ENCODE measurements at regions not wholly inside any gene's neighbourhood (a gene's known extent, or its start where the extent isn't known, plus 50 kb on each side); places are given as distances from the start of the nearest gene placed in this dataset.
A peak's percentile ranks its signal among the peaks of the same experiment; 100 is the strongest.

DNA sequence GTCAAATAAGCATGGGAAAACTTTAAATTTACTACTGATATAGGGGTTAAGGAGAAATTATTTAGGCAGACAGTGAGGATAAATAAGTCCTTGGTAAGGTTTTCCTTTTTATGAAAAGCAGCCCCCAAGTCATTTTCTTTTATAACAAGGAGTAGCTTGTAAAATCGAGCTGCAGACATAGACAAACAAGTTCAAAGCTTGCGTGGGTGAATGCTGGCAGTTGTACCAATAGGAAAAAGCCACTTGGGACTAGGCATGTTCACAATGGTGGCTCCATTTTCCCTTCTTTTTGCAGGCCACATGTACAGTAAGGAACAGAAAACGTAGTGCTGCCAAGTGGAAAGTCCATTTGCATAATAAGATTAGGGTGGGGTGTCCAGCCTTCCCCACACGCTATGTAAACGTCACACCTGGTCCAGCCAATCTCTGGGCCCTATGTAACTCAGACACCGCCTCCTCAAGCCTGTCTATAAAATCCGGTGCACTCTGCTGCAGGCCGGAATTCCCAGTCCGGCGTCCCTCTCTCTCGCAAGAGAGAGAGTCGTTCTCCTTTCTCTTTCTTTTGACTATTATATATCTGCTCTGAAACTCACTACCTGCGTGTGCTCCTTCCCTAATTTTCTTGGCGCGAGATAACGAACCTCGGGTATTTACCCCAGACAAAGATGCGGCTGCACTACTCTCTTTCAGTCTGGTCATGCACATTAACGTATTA lies 217.1 kb upstream of the MAN1A1 start (continued):
- TF ChIP-seq, protein P1, sequence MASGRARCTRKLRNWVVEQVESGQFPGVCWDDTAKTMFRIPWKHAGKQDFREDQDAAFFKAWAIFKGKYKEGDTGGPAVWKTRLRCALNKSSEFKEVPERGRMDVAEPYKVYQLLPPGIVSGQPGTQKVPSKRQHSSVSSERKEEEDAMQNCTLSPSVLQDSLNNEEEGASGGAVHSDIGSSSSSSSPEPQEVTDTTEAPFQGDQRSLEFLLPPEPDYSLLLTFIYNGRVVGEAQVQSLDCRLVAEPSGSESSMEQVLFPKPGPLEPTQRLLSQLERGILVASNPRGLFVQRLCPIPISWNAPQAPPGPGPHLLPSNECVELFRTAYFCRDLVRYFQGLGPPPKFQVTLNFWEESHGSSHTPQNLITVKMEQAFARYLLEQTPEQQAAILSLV (tag; IDR thresholded peaks at IDR 0.05), result no peak
- TF ChIP-seq ZFP36 (IDR thresholded peaks at IDR 0.05; ENCODE audit: low read depth, low read length, partially characterized antibody), result no peak
- TF ChIP-seq STAT5A (IDR thresholded peaks at IDR 0.05; ENCODE audit: borderline replicate concordance, low read length), result no peak
- TF ChIP-seq DDX20 (tag; IDR thresholded peaks at IDR 0.05; ENCODE audit: low read depth), result no peak
- TF ChIP-seq KDM4B (IDR thresholded peaks at IDR 0.05; ENCODE audit: borderline replicate concordance in 2 of 2, low read depth in 1 of 2), result no peak
- no peak for TF ChIP-seq ZNF785 (CRISPR knock-in tag; IDR thresholded peaks at IDR 0.05)
- no peak for TF ChIP-seq ESRRB (CRISPR knock-in tag; IDR thresholded peaks at IDR 0.05; ENCODE audit: borderline replicate concordance)
- TF ChIP-seq PCBP1 (IDR thresholded peaks at IDR 0.05; ENCODE audit: low read depth, low read length, poor library complexity, severe bottlenecking), result no peak
- no peak for TF ChIP-seq ZNF274 (IDR thresholded peaks at IDR 0.05; ENCODE audit: borderline replicate concordance, low read depth, low read length)
- 0 out of 2 replicates have a peak, but pooled peaks have one; percentile 46 for TF ChIP-seq SMARCA4 (IDR thresholded peaks at IDR 0.05)
- TF ChIP-seq ZNF347 (CRISPR knock-in tag; IDR thresholded peaks at IDR 0.05; ENCODE audit: low read depth), result no peak
- TF ChIP-seq, protein P2, sequence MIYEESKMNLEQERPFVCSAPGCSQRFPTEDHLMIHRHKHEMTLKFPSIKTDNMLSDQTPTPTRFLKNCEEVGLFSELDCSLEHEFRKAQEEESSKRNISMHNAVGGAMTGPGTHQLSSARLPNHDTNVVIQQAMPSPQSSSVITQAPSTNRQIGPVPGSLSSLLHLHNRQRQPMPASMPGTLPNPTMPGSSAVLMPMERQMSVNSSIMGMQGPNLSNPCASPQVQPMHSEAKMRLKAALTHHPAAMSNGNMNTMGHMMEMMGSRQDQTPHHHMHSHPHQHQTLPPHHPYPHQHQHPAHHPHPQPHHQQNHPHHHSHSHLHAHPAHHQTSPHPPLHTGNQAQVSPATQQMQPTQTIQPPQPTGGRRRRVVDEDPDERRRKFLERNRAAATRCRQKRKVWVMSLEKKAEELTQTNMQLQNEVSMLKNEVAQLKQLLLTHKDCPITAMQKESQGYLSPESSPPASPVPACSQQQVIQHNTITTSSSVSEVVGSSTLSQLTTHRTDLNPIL (CRISPR knock-in tag; IDR thresholded peaks at IDR 0.05), result no peak
- TF ChIP-seq, protein P3, sequence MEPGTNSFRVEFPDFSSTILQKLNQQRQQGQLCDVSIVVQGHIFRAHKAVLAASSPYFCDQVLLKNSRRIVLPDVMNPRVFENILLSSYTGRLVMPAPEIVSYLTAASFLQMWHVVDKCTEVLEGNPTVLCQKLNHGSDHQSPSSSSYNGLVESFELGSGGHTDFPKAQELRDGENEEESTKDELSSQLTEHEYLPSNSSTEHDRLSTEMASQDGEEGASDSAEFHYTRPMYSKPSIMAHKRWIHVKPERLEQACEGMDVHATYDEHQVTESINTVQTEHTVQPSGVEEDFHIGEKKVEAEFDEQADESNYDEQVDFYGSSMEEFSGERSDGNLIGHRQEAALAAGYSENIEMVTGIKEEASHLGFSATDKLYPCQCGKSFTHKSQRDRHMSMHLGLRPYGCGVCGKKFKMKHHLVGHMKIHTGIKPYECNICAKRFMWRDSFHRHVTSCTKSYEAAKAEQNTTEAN (CRISPR knock-in tag; IDR thresholded peaks at IDR 0.05), result no peak
- TF ChIP-seq, protein P4, sequence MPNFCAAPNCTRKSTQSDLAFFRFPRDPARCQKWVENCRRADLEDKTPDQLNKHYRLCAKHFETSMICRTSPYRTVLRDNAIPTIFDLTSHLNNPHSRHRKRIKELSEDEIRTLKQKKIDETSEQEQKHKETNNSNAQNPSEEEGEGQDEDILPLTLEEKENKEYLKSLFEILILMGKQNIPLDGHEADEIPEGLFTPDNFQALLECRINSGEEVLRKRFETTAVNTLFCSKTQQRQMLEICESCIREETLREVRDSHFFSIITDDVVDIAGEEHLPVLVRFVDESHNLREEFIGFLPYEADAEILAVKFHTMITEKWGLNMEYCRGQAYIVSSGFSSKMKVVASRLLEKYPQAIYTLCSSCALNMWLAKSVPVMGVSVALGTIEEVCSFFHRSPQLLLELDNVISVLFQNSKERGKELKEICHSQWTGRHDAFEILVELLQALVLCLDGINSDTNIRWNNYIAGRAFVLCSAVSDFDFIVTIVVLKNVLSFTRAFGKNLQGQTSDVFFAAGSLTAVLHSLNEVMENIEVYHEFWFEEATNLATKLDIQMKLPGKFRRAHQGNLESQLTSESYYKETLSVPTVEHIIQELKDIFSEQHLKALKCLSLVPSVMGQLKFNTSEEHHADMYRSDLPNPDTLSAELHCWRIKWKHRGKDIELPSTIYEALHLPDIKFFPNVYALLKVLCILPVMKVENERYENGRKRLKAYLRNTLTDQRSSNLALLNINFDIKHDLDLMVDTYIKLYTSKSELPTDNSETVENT (CRISPR knock-in tag; IDR thresholded peaks at IDR 0.05), result no peak
- no peak for TF ChIP-seq CBX8 (IDR thresholded peaks at IDR 0.05; ENCODE audit: borderline replicate concordance, extremely low read depth, low read depth, low read length, poor library complexity, severe bottlenecking)
- TF ChIP-seq NCOA1 (IDR thresholded peaks at IDR 0.05; ENCODE audit: low read depth), result no peak
- no peak for TF ChIP-seq FUS (optimal IDR thresholded peaks at IDR 0.05; ENCODE audit: low read depth, low read length)
- no peak for TF ChIP-seq ZNF766 (CRISPR knock-in tag; conservative IDR thresholded peaks at IDR 0.05)
- no peak for TF ChIP-seq KLF13 (tag; IDR thresholded peaks at IDR 0.05; ENCODE audit: borderline replicate concordance, low read depth)
- no peak for TF ChIP-seq EZH2 (IDR thresholded peaks at IDR 0.05; ENCODE audit: borderline replicate concordance, low read depth, low read length)
